ENCODE measurements at regions not wholly inside any gene's neighbourhood (a gene's known extent, or its start where the extent isn't known, plus 50 kb on each side); places are given as distances from the start of the nearest gene placed in this dataset.

- no peaks in the 10 kb centered on the region for H3K9me3 Mint-ChIP-seq
- DNase-seq (ENCODE audit: low read depth, low spot score): no peak
These were observed 84.4 kb downstream of the NIBAN1 start for GRCh38 chr1:184889902-184890301.

GRCh38 chr1:184889166-184889565, 85.1 kb downstream of the NIBAN1 start:
- H3K27me3 Mint-ChIP-seq (ENCODE audit: low read depth): no peaks in the 10 kb centered on the region
- no peaks in the 10 kb centered on the region for H3K9me3 Mint-ChIP-seq
- H3K27ac Mint-ChIP-seq (ENCODE audit: unreplicated experiment): no peak overlapping the region
- H3K36me3 Mint-ChIP-seq (ENCODE audit: low read depth): no peaks in the 10 kb centered on the region
- no peak overlapping the region for H3K4me3 Mint-ChIP-seq
- no peak for TF ChIP-seq CTCF (conservative IDR thresholded peaks at IDR 0.05)
- peaks cover 8% of the 10 kb centered on the region for H3K4me1 Mint-ChIP-seq
- no peak for DNase-seq (ENCODE audit: low read depth, low spot score)

More at GRCh38 chr1:184889902-184890301, 84.4 kb downstream of the NIBAN1 start:
- no peaks in the 10 kb centered on the region for H3K36me3 Mint-ChIP-seq (ENCODE audit: low read depth)
- no peak overlapping the region for H3K4me3 Mint-ChIP-seq
- H3K4me1 Mint-ChIP-seq: peaks cover 8% of the 10 kb centered on the region
- H3K27me3 Mint-ChIP-seq (ENCODE audit: low read depth): no peaks in the 10 kb centered on the region
- H3K27ac Mint-ChIP-seq (ENCODE audit: unreplicated experiment): peak overlapping the region; percentile 76
- no peak for TF ChIP-seq CTCF (conservative IDR thresholded peaks at IDR 0.05)

- H3K27me3 Mint-ChIP-seq (ENCODE audit: low read depth): no peaks in the 10 kb centered on the region
- no peak overlapping the region for H3K4me3 Mint-ChIP-seq
- no peaks in the 10 kb centered on the region for H3K36me3 Mint-ChIP-seq (ENCODE audit: low read depth)
- no peak for DNase-seq (ENCODE audit: low read depth, low spot score)
- no peaks in the 10 kb centered on the region for H3K9me3 Mint-ChIP-seq
- no peak for TF ChIP-seq CTCF (conservative IDR thresholded peaks at IDR 0.05)
- peaks cover 8% of the 10 kb centered on the region for H3K4me1 Mint-ChIP-seq
- H3K27ac Mint-ChIP-seq (ENCODE audit: unreplicated experiment): no peak overlapping the region
These were observed 85.8 kb downstream of the NIBAN1 start for GRCh38 chr1:184888505-184888904.

- Mint-ChIP-seq H3K27me3 (ENCODE audit: low read depth) (no peaks in the 10 kb centered on the region), H3K36me3 (ENCODE audit: low read depth) (no peaks in the 10 kb centered on the region), H3K9me3 (no peaks in the 10 kb centered on the region), H3K4me1 (peaks cover 11% of the 10 kb centered on the region), H3K4me3 (no peak overlapping the region), H3K27ac (ENCODE audit: unreplicated experiment) (no peak overlapping the region)
- no peak for DNase-seq (ENCODE audit: low read depth, low spot score)
- no peak for TF ChIP-seq CTCF (conservative IDR thresholded peaks at IDR 0.05)
These were observed 91.1 kb downstream of the NIBAN1 start for GRCh38 chr1:184882957-184883815.

GRCh38 chr1:184881941-184882913, 92.1 kb downstream of the NIBAN1 start:
- H3K36me3 Mint-ChIP-seq (ENCODE audit: low read depth): no peaks in the 10 kb centered on the region
- H3K9me3 Mint-ChIP-seq: no peaks in the 10 kb centered on the region
- no peak for TF ChIP-seq CTCF (conservative IDR thresholded peaks at IDR 0.05)
- no peak for DNase-seq (ENCODE audit: low read depth, low spot score)
- H3K27ac Mint-ChIP-seq (ENCODE audit: unreplicated experiment): no peak overlapping the region
- no peaks in the 10 kb centered on the region for H3K27me3 Mint-ChIP-seq (ENCODE audit: low read depth)
- no peak overlapping the region for H3K4me3 Mint-ChIP-seq
- H3K4me1 Mint-ChIP-seq: peaks cover 11% of the 10 kb centered on the region
